Large intestine (tissue), 3 donors: ENCODE measurements at regions not wholly inside any gene's neighbourhood (a gene's known extent, or its start where the extent isn't known, plus 50 kb on each side); places are given as distances from the start of the nearest gene placed in this dataset.
A peak's percentile ranks its signal among the peaks of the same experiment; 100 is the strongest.

Source experiments
- DNase-seq, 2 donors: peaks; one replicate each; pipeline versions ENCODE4 v3.0.0 to v3.0.0-alpha.2; 2013
- H3K27ac ChIP-seq: one replicate; pipeline ENCODE4 v1.5.1; 2013; ENCODE audit warnings: low read length
- H3K27me3 ChIP-seq: 2 replicates; pipeline ENCODE4 v1.6.1; 2013; ENCODE audit warnings: low read length; ENCODE audit not compliant: control insufficient read depth, insufficient read depth
- H3K36me3 ChIP-seq: 2 replicates; pipeline ENCODE4 v1.6.1; 2013; ENCODE audit warnings: low read length; ENCODE audit not compliant: control insufficient read depth, insufficient read depth
- H3K4me1 ChIP-seq: one replicate; pipeline ENCODE4 v1.6.1; 2013; ENCODE audit warnings: low read length; ENCODE audit not compliant: control insufficient read depth, insufficient read depth
- H3K4me3 ChIP-seq: one replicate; pipeline ENCODE4 v1.5.1; 2013; ENCODE audit warnings: low read length
- H3K9me3 ChIP-seq: one replicate; pipeline ENCODE4 v1.6.1; 2013; ENCODE audit warnings: mild to moderate bottlenecking, low read depth, low read length, moderate library complexity; ENCODE audit not compliant: control insufficient read depth
- WGBS: methylation state at CpG from one replicate; pipeline ENCODE4 v1.1.5; 2013; ENCODE audit warnings: low lambda C conversion rate; ENCODE audit not compliant: insufficient coverage; 5-methylcytosine and 5-hydroxymethylcytosine counted together

DNA sequence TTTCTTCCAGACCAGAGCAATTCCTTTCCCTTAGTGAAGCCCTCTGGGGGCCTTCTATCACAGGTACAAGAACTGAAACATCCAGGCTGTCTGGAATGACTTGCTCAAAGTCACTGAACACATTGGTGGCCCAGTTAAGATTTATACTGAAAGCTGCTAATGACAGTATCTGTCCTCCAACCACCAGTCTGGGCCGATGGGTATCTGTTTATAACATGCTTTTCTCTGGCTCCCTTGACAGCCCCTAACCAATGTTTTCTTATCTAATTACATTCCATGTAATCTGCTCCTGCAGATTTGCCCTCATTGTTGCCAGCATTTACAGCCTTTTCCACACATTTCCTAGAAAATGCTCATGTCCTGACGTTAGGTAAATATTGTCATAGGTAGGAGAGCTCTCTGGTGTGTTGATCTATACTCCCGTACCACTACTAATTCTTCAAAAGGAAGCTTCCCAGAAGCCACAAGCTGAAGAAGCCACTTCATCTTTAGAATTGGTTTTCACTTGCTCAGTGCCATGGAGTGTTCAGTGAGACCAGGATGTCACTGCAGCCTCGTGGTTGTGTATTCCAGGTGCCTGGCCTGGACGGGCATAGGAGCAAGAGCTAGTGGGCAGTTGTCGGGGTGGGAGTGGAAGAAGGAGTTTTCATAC is 163.9 kb downstream of the TSEN15 start:
- DNase-seq: no peak
- WGBS: no CpG with 5 or more reads among the region's 6 CpGs

DNA sequence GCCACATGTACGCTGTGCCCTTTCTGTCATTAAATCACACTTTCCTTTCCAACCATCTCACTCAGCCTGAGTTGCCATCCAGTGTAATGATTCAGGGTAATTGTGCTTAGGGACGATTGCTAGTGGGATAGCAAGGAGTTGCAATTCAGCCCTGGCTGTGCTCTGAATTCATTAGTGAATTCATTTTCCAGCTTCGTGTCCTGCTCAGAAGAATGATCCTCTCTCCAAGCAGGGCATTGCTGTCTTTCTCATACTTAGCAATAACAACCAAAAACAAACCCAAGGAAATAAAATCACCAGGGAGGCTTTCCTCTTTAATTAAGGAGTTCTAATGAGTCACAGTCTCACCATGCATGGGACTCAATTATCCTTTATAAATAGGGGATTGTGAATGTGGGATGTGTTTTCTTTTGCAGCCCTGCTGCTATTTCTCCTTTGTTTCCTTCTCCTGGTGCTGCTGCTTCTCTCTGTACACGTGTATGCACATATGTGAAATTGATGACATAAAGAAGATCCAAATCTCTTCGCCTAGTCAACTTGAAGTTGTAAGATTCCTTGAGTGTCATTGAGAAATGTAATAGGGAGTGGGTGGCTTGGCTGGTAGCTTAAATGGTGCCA is 167.0 kb downstream of the TSEN15 start:
- H3K27ac ChIP-seq: no peak overlapping the region
- no peaks in the 10 kb centered on the region for H3K36me3 ChIP-seq
- 58% methylated on average over 2 of the region's 5 CpGs for WGBS
- no peaks in the 10 kb centered on the region for H3K9me3 ChIP-seq
- no peaks in the 10 kb centered on the region for H3K4me1 ChIP-seq
- H3K4me3 ChIP-seq: no peak overlapping the region
- H3K27me3 ChIP-seq: peaks cover 4% of the 10 kb centered on the region
- DNase-seq: no peak

More for the DNA sequence above, 163.9 kb downstream of the TSEN15 start:
- Histone ChIP-seq H3K4me3 (no peak overlapping the region), H3K27ac (no peak overlapping the region), H3K36me3 (no peaks in the 10 kb centered on the region), H3K9me3 (no peaks in the 10 kb centered on the region), H3K27me3 (no peaks in the 10 kb centered on the region), H3K4me1 (no peaks in the 10 kb centered on the region)

DNA sequence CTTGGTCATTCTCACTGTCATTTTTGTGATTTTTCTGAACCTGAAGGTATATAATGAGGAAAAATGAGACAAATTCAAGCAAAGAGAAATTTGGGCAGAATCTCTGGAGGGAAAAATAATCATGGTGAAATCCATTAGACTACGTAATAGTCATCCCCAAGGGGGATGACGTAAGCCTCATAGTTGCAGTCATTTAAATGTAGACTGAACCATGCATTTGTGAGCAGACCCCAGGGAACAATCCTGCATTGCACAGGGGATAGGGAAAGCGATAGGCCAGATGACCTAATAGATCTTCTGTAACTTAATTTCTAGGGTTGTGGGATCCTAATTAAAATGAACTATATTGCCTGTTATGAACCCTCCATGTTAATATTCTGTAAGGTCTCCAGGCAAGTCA is 167.4 kb upstream of the C1orf21 start:
- Histone ChIP-seq H3K4me1 (no peaks in the 10 kb centered on the region), H3K4me3 (no peak overlapping the region), H3K9me3 (no peaks in the 10 kb centered on the region), H3K27me3 (peaks cover 10% of the 10 kb centered on the region), H3K36me3 (no peaks in the 10 kb centered on the region), H3K27ac (no peak overlapping the region)
- no peak for DNase-seq
- WGBS: no CpG with 5 or more reads among the region's 3 CpGs

DNA sequence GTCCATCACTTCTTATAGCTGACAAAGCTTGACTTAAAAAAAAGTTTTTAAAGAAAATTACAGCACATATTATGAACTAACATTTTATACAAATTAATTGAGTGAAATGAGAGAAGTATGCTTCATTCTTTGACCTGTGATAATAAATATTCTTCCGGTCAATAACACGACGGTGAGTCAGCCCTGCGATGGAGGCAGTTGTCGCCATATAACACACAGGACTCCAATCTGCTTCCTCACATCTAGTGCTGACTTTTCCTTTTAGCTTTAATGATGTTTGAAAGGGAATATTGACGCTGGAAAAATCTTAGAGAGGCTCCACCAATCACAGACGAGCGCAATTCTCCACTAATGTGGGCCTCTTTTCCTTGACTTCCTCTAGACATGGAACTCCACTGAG is 166.9 kb upstream of the C1orf21 start:
- Histone ChIP-seq H3K27ac (no peak overlapping the region), H3K36me3 (no peaks in the 10 kb centered on the region), H3K4me1 (no peaks in the 10 kb centered on the region), H3K4me3 (no peak overlapping the region), H3K9me3 (no peaks in the 10 kb centered on the region), H3K27me3 (peaks cover 10% of the 10 kb centered on the region)
- DNase-seq: no peak
- 93% methylated on average over 4 of the region's 8 CpGs for WGBS

DNA sequence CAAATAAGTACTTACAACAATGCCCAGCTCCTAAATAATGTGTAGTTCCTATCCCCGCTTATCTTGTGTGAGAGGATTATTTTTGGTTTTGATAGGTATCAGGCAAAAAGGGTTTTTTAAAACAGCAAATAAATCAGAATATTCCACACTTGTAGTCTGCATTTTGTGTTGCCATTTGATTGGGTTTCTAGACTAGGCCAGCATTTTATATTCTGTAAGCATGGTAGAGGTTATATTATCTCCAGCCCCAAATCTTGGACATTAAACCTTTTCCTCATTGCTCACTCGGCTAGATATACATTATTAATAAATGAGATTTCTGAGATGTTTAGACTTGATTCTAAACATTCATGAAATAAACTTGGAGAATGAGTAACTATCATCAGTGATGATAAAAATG is 165.7 kb upstream of the C1orf21 start:
- H3K36me3 ChIP-seq: no peaks in the 10 kb centered on the region
- no peaks in the 10 kb centered on the region for H3K9me3 ChIP-seq
- no peak overlapping the region for H3K4me3 ChIP-seq
- no peak for DNase-seq
- H3K27me3 ChIP-seq: peaks cover 15% of the 10 kb centered on the region
- no peak overlapping the region for H3K27ac ChIP-seq
- WGBS: 100% methylated on average over 1 of the region's 2 CpGs
- no peaks in the 10 kb centered on the region for H3K4me1 ChIP-seq

DNA sequence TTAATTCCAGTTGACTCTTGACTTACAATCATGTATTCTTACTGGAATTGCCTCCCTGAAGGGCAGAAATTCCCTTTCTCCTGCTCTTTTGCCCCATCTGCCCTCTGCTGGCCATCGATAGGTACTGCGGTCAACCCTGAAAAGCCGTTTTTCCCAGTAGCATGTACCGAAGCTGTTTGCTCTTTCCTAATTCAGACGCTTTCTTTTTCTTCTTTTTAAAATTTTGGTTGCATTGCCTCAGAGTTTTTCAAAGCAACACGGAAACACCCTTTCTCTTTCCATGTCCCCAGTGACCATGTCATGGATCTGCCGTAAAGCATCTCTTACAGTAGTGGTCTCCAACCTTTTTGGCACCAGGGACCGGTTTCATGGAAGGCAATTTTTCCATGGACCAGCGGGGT is 164.2 kb upstream of the C1orf21 start:
- no peaks in the 10 kb centered on the region for H3K4me1 ChIP-seq
- no peaks in the 10 kb centered on the region for H3K9me3 ChIP-seq
- peaks cover 15% of the 10 kb centered on the region for H3K27me3 ChIP-seq
- 7% methylated on average over 3 of the region's 9 CpGs for WGBS
- no peak overlapping the region for H3K4me3 ChIP-seq
- no peaks in the 10 kb centered on the region for H3K36me3 ChIP-seq
- DNase-seq: peak; percentile 10 to 15
- no peak overlapping the region for H3K27ac ChIP-seq

- DNase-seq: no peak
- no peak overlapping the region for H3K4me3 ChIP-seq
- H3K27me3 ChIP-seq: peaks cover 15% of the 10 kb centered on the region
- H3K4me1 ChIP-seq: no peaks in the 10 kb centered on the region
- no peaks in the 10 kb centered on the region for H3K36me3 ChIP-seq
- H3K9me3 ChIP-seq: no peaks in the 10 kb centered on the region
- no peak overlapping the region for H3K27ac ChIP-seq
- no CpG with 5 or more reads among the region's 11 CpGs for WGBS
Observed at GRCh38 chr1:184223216-184223615, 163.6 kb upstream of the C1orf21 start.

DNA sequence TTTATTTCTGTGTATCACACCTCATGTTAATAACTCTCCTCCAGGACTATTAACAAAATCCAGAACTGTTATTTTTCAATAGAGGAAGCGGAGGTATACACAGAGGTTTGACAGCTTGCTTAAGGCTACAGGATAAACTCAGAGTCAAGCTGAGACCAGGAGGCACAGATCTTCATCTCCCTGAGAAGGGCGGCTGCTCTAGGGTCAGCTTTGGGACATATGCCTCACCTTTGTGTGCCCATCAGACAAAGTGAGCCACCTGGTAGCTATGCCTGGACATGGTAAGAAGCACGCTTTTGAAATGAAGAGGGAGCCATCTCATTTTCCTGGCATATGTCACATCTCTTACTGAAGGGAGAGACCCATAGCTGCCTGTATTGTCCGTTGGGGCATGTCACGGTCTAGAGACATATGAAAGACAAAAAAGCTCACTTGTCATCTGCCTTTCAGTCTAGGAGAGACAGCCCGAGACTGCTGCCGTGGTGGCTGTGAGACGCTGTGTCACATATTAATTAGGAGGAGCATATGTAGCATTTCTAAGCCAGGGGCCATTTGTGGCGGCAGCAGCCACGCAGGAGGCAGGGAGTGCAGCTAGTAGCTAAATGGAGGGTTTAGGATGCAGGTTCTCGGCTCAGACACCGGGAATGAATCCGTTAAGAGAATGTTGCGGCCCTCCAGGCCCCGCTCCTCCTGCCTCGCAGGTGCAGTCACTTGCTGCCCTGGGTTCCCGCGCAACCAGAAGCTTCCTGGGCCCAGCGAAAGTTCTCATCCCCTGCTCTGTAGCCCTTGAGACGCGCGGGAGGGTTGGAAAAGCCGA is 161.3 kb upstream of the C1orf21 start:
- no peak for DNase-seq
- Histone ChIP-seq H3K36me3 (no peaks in the 10 kb centered on the region), H3K4me3 (no peak overlapping the region), H3K27me3 (peaks cover 15% of the 10 kb centered on the region), H3K4me1 (no peaks in the 10 kb centered on the region), H3K27ac (no peak overlapping the region), H3K9me3 (no peaks in the 10 kb centered on the region)
- no CpG with 5 or more reads among the region's 23 CpGs for WGBS

GRCh38 chr1:184226100-184226487 is 160.7 kb upstream of the C1orf21 start:
- Histone ChIP-seq H3K4me1 (no peaks in the 10 kb centered on the region), H3K36me3 (no peaks in the 10 kb centered on the region), H3K27me3 (peaks cover 15% of the 10 kb centered on the region), H3K4me3 (no peak overlapping the region), H3K27ac (no peak overlapping the region), H3K9me3 (no peaks in the 10 kb centered on the region)
- DNase-seq: no peak
- no CpG with 5 or more reads among the region's 15 CpGs for WGBS

- H3K4me3 ChIP-seq: no peak overlapping the region
- WGBS: 67% methylated on average over 1 of the region's 2 CpGs
- no peak for DNase-seq
- no peaks in the 10 kb centered on the region for H3K9me3 ChIP-seq
- no peaks in the 10 kb centered on the region for H3K36me3 ChIP-seq
- H3K27ac ChIP-seq: no peak overlapping the region
- peaks cover 11% of the 10 kb centered on the region for H3K27me3 ChIP-seq
- no peaks in the 10 kb centered on the region for H3K4me1 ChIP-seq
Observed at GRCh38 chr1:184228558-184228957, 158.3 kb upstream of the C1orf21 start.
